Keratinocyte (primary cell): ENCODE measurements at regions not wholly inside any gene's neighbourhood (a gene's known extent, or its start where the extent isn't known, plus 50 kb on each side); places are given as distances from the start of the nearest gene placed in this dataset.

ENCODE experiments used
- DNase-seq: peaks from one replicate; pipeline ENCODE4 v3.0.0-alpha.2; 2011; ENCODE audit warnings: low read depth, missing footprints, low spot score
- FAIRE-seq: peaks from 2 replicates; lab custom pipeline; 2011; peaks lifted over from hg19 to GRCh38; lab: Jason Lieb, UNC
- H2AFZ ChIP-seq: 2 replicates; pipeline ENCODE4 v1.6.0; 2012; ENCODE audit warnings: low read length, control low read depth, inconsistent platforms; ENCODE audit not compliant: control insufficient read depth
- H3K27ac ChIP-seq: 2 replicates; pipeline ENCODE4 v1.5.1; 2011; ENCODE audit warnings: low read length; ENCODE audit not compliant: control insufficient read depth, insufficient read depth
- H3K27me3 ChIP-seq: 3 replicates; pipeline ENCODE4 v1.6.0; 2011; ENCODE audit warnings: low read length; ENCODE audit not compliant: control insufficient read depth, insufficient read depth; ENCODE audit errors: extremely low read depth
- H3K36me3 ChIP-seq, 2 experiments: 2 replicates in 1 of 2; 3 replicates in 1 of 2; pipeline ENCODE4 v1.5.1; 2011; ENCODE audit warnings: low read length in 2 of 2, mild to moderate bottlenecking in 1 of 2; ENCODE audit not compliant: control insufficient read depth in 2 of 2, insufficient read depth in 2 of 2; ENCODE audit errors: extremely low read depth in 1 of 2
- H3K4me1 ChIP-seq: 3 replicates; pipeline ENCODE4 v1.5.1; 2011; ENCODE audit warnings: low read length; ENCODE audit not compliant: control insufficient read depth, insufficient read depth; ENCODE audit errors: extremely low read depth
- H3K4me2 ChIP-seq: 3 replicates; pipeline ENCODE4 v1.6.0; 2011; ENCODE audit warnings: low read depth, low read length; ENCODE audit not compliant: control insufficient read depth, insufficient read depth; ENCODE audit errors: extremely low read depth
- H3K4me3 ChIP-seq, 3 experiments: fragments of 200-600 bp in 1 of 3; sonication (generic) in 1 of 3; 2 replicates in 2 of 3; 3 replicates in 1 of 3; pipeline ENCODE4 v1.5.1; 2011 to 2016; ENCODE audit warnings: low read length in 3 of 3, mild to moderate bottlenecking in 3 of 3, control low read depth in 2 of 3, inconsistent platforms in 1 of 3, low read depth in 1 of 3, mixed read lengths in 1 of 3, mixed run types in 1 of 3, moderate library complexity in 1 of 3; ENCODE audit not compliant: control insufficient read depth in 2 of 3, insufficient read depth in 2 of 3; ENCODE audit errors: extremely low read depth in 1 of 3
- H3K79me2 ChIP-seq: 2 replicates; pipeline ENCODE4 v1.6.0; 2012; ENCODE audit warnings: low read length; ENCODE audit not compliant: control insufficient read depth, insufficient read depth
- H3K9ac ChIP-seq: 3 replicates; pipeline ENCODE4 v1.6.0; 2011; ENCODE audit warnings: low read length; ENCODE audit not compliant: control insufficient read depth, insufficient read depth; ENCODE audit errors: extremely low read depth
- H3K9me1 ChIP-seq: 3 replicates; pipeline ENCODE4 v1.6.0; 2011; ENCODE audit warnings: low read length; ENCODE audit not compliant: control insufficient read depth, insufficient read depth; ENCODE audit errors: extremely low read depth
- H3K9me3 ChIP-seq: 2 replicates; pipeline ENCODE4 v1.5.1; 2012; ENCODE audit warnings: low read depth, low read length; ENCODE audit not compliant: control insufficient read depth
- H4K20me1 ChIP-seq: 3 replicates; pipeline ENCODE4 v1.6.0; 2011; ENCODE audit warnings: low read length; ENCODE audit not compliant: control insufficient read depth, insufficient read depth; ENCODE audit errors: extremely low read depth
- EZH2 ChIP-seq: IDR thresholded peaks from one replicate; pipeline ENCODE4 v1.6.1; 2012; ENCODE audit warnings: inconsistent platforms, mild to moderate bottlenecking, low read length, moderate library complexity
- dilution Hi-C: fragments of 300-500 bp; cut with MboI; formaldehyde crosslinking; loops from one replicate; pipeline ENCODE4 v1.7.0; 2020; ENCODE audit warnings: low sequenced_read_pairs; ENCODE audit not compliant: extremely low pct_ligation_motif_present
- TF ChIP-seq, protein P1 (sequence below), 3 experiments: IDR thresholded peaks in 1 of 3; conservative IDR thresholded peaks in 1 of 3; optimal IDR thresholded peaks in 1 of 3; 2 replicates in 2 of 3; 3 replicates in 1 of 3; pipeline versions ENCODE3 to v1.5.1; 2011; ENCODE audit warnings: low read length in 3 of 3, mild to moderate bottlenecking in 3 of 3, moderate library complexity in 2 of 3, control low read depth in 1 of 3, inconsistent platforms in 1 of 3; ENCODE audit not compliant: insufficient read depth in 2 of 3; ENCODE audit errors: extremely low read depth in 1 of 3

DNA sequence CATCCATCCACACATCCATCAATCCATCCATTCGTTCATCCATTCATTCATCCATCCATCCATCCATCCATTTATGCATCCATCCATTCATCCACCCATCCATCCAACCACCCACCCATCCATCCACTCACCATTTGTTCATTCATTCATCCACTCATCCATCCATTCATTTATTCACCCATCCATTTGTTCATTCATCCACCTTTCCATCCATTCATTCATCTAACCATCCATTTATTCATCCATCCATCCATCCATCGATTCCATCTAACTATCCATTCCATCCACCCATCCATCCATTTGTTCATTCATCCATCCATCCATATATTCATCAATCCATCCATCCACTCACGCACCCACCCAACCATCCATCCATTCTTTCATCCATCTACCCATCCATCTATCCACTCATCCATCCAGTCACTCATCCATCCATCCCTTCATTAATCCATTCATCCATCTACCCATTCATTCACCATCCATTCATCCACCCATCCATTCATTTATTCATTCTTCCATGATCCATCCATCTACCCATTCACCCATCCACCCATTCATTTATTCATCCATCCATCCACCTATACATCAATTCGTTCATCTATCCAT, 225.0 kb downstream of the TUBA3C start:
- Histone ChIP-seq H3K27me3 (no peaks in the 10 kb centered on the region), H3K4me3 (no peak overlapping the region), H2AFZ (no peak overlapping the region), H4K20me1 (no peaks in the 10 kb centered on the region), H3K9me3 (peaks cover 36% of the 10 kb centered on the region), H3K27ac (no peak overlapping the region), H3K36me3 (no peaks in the 10 kb centered on the region), H3K4me1 (no peaks in the 10 kb centered on the region), H3K9me1 (no peaks in the 10 kb centered on the region), H3K4me2 (no peak overlapping the region), H3K79me2 (no peaks in the 10 kb centered on the region), H3K9ac (no peak overlapping the region)
- no peak for DNase-seq
- no peak for FAIRE-seq
- dilution Hi-C loops, result no loop called here
- TF ChIP-seq, protein P1, sequence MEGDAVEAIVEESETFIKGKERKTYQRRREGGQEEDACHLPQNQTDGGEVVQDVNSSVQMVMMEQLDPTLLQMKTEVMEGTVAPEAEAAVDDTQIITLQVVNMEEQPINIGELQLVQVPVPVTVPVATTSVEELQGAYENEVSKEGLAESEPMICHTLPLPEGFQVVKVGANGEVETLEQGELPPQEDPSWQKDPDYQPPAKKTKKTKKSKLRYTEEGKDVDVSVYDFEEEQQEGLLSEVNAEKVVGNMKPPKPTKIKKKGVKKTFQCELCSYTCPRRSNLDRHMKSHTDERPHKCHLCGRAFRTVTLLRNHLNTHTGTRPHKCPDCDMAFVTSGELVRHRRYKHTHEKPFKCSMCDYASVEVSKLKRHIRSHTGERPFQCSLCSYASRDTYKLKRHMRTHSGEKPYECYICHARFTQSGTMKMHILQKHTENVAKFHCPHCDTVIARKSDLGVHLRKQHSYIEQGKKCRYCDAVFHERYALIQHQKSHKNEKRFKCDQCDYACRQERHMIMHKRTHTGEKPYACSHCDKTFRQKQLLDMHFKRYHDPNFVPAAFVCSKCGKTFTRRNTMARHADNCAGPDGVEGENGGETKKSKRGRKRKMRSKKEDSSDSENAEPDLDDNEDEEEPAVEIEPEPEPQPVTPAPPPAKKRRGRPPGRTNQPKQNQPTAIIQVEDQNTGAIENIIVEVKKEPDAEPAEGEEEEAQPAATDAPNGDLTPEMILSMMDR (optimal IDR thresholded peaks at IDR 0.05 in 1 of 3, IDR thresholded peaks at IDR 0.05 in 1 of 3, conservative IDR thresholded peaks at IDR 0.05 in 1 of 3; ENCODE audit: extremely low read depth in 1 of 3, insufficient read depth in 2 of 3, low read length in 3 of 3), result no peak
- TF ChIP-seq EZH2, result no peak

DNA sequence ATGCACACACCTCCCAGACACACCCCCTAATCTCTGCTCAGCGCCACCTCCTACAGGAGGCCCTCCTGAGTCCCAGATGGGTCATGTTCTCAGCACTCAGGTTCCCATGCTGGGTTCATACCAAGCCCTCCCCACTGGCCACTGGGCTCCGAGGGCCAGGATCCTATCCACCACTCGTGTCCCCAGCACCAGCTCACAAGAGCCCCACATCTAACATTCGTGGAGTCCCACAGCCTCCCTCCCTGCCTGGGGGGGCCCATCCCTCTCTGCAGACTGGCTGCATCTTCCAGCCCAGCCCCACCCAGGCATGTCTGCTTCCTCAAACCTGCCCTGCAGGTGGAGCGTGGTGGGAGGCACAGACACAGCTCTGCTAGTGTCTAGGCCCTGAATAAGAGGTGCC, 227.4 kb downstream of the TUBA3C start:
- Histone ChIP-seq H2AFZ (no peak overlapping the region), H3K4me2 (no peak overlapping the region), H3K79me2 (no peaks in the 10 kb centered on the region), H3K27me3 (no peaks in the 10 kb centered on the region), H3K9me3 (peaks cover 34% of the 10 kb centered on the region), H3K9ac (no peak overlapping the region), H3K4me1 (no peaks in the 10 kb centered on the region), H3K4me3 (no peak overlapping the region), H3K27ac (no peak overlapping the region), H3K36me3 (no peaks in the 10 kb centered on the region), H4K20me1 (no peaks in the 10 kb centered on the region), H3K9me1 (no peaks in the 10 kb centered on the region)
- FAIRE-seq (no peak), DNase-seq (no peak)
- TF ChIP-seq, protein P1 (optimal IDR thresholded peaks at IDR 0.05 in 1 of 3, IDR thresholded peaks at IDR 0.05 in 1 of 3, conservative IDR thresholded peaks at IDR 0.05 in 1 of 3; ENCODE audit: extremely low read depth in 1 of 3, insufficient read depth in 2 of 3, low read length in 3 of 3), result no peak
- TF ChIP-seq EZH2, result no peak
- dilution Hi-C loops, result no loop called here
